GM12878 (cell line): ENCODE measurements at regions not wholly inside any gene's neighbourhood (a gene's known extent, or its start where the extent isn't known, plus 50 kb on each side); places are given as distances from the start of the nearest gene placed in this dataset.

Source experiments
- ATAC-seq: fragments of 200-7000 bp; cut with Tn5 transposase; 3 replicates; pipeline ENCODE4 v1.9.1; 2020; ENCODE audit warnings: mild to moderate bottlenecking, moderate library complexity
- BruUV-seq: library from RNA; stranded (reverse); fragments of 400-500 nt; replicated peaks from 2 replicates; lab custom pipeline; 2021; lab: Mats Ljungman, UMichigan
- CTCF ChIA-PET: fragments of 300-600 bp; sonication (Branson Sonifier 250); formaldehyde crosslinking; extraction: SDS; loops from one replicate; lab custom pipeline; 2021; ENCODE audit warnings: inconsistent platforms; lab: Yijun Ruan, JAX
- POLR2A ChIA-PET: fragments of 350-600 bp; formaldehyde crosslinking; extraction: SDS; loops from one replicate; lab custom pipeline; 2021; ENCODE audit warnings: inconsistent platforms; lab: Charles Lee
- RAD21 ChIA-PET: fragments of 300-600 bp; sonication (Branson Sonifier 250); formaldehyde crosslinking; loops from one replicate; lab custom pipeline; 2023; ENCODE audit warnings: antibody characterized with exemption; ENCODE audit not compliant: unreplicated experiment; lab: Charles Lee
- SMC1A ChIA-PET: fragments of 300-600 bp; sonication (Branson Sonifier 250); formaldehyde crosslinking; loops from one replicate; lab custom pipeline; 2023; ENCODE audit not compliant: unreplicated experiment, uncharacterized antibody; lab: Charles Lee
- DNase-seq: peaks from one replicate; pipeline ENCODE4 v3.0.0-alpha.2; 2011; ENCODE audit warnings: low read depth, low spot score
- FAIRE-seq: peaks from 3 replicates; lab custom pipeline; 2011; peaks lifted over from hg19 to GRCh38; lab: Jason Lieb, UNC
- H2AFZ ChIP-seq: 2 replicates; pipeline ENCODE4 v1.6.0; 2011; ENCODE audit warnings: low read depth, low read length, control low read depth; ENCODE audit not compliant: control insufficient read depth
- H3K27ac ChIP-seq: 2 replicates; pipeline ENCODE4 v1.5.1; 2011; ENCODE audit warnings: control low read depth; ENCODE audit not compliant: control insufficient read depth, insufficient read depth
- H3K27me3 ChIP-seq, 2 experiments: replicated peaks in 1 of 2; 2 replicates each; pipeline versions ENCODE4 v1.6.0 to v1.6.1; 2011; ENCODE audit warnings: low read length in 1 of 2; ENCODE audit not compliant: control insufficient read depth in 2 of 2, insufficient read depth in 2 of 2
- H3K36me3 ChIP-seq, 2 experiments: 2 replicates each; pipeline ENCODE4 v1.5.1; 2011; ENCODE audit warnings: low read length in 1 of 2; ENCODE audit not compliant: control insufficient read depth in 2 of 2, insufficient read depth in 2 of 2
- H3K4me1 ChIP-seq: 2 replicates; pipeline ENCODE4 v1.6.1; 2011; ENCODE audit warnings: mild to moderate bottlenecking, low read length, moderate library complexity, mixed read lengths; ENCODE audit not compliant: control insufficient read depth, insufficient read depth
- H3K4me2 ChIP-seq: 2 replicates; pipeline ENCODE4 v1.6.0; 2011; ENCODE audit warnings: control low read depth; ENCODE audit not compliant: control insufficient read depth, insufficient read depth
- H3K4me3 ChIP-seq: fragments of 200-600 bp; sonication (generic); 2 replicates; pipeline ENCODE4 v1.5.1; 2016
- H3K79me2 ChIP-seq: 2 replicates; pipeline ENCODE4 v1.6.0; 2011; ENCODE audit warnings: low read length; ENCODE audit not compliant: control insufficient read depth, insufficient read depth
- H3K9ac ChIP-seq: 2 replicates; pipeline ENCODE4 v1.8.0; 2011; ENCODE audit warnings: low read length, control low read depth, mixed read lengths; ENCODE audit not compliant: control insufficient read depth, insufficient read depth
- H3K9me3 ChIP-seq: replicated peaks from 3 replicates; pipeline ENCODE4 v1.5.1; 2011; ENCODE audit warnings: mild to moderate bottlenecking, low read length; ENCODE audit not compliant: control insufficient read depth, insufficient read depth
- H4K20me1 ChIP-seq: 2 replicates; pipeline ENCODE4 v1.6.0; 2011; ENCODE audit not compliant: control insufficient read depth, insufficient read depth
- YBX1 ChIP-seq: fragments of 450-650 bp; IDR thresholded peaks from 2 replicates; pipeline ENCODE4 v1.6.1; 2016; ENCODE audit warnings: antibody characterized with exemption
- ZNF622 ChIP-seq: fragments of 450-650 bp; IDR thresholded peaks from 2 replicates; pipeline ENCODE4 v1.6.1; 2017; ENCODE audit warnings: mild to moderate bottlenecking, inconsistent platforms
- WGBS: methylation state at CpG from one replicate; pipeline ENCODE4 v1.1.6; 2016; ENCODE audit warnings: low lambda C conversion rate; ENCODE audit not compliant: insufficient replicate concordance, insufficient coverage; ENCODE audit errors: missing lambda C conversion rate; 5-methylcytosine and 5-hydroxymethylcytosine counted together
- in situ Hi-C: fragments of 300-500 bp; cut with MboI; formaldehyde crosslinking; loops from 9 replicates; pipeline ENCODE4 v1.14.3; 2018; ENCODE audit warnings: mixed read lengths
- intact Hi-C: fragments of 100-400 bp; cut with micrococcal nuclease; formaldehyde crosslinking; loops from one replicate; pipeline ENCODE4 v1.14.2; 2022; ENCODE audit not compliant: unreplicated experiment
- TF ChIP-seq, protein P1 (sequence below): fragments of 450-650 bp; IDR thresholded peaks from 2 replicates; pipeline ENCODE4 v1.6.1; 2018; ENCODE audit warnings: borderline replicate concordance, mild to moderate bottlenecking; ENCODE audit not compliant: partially characterized antibody

DNA sequence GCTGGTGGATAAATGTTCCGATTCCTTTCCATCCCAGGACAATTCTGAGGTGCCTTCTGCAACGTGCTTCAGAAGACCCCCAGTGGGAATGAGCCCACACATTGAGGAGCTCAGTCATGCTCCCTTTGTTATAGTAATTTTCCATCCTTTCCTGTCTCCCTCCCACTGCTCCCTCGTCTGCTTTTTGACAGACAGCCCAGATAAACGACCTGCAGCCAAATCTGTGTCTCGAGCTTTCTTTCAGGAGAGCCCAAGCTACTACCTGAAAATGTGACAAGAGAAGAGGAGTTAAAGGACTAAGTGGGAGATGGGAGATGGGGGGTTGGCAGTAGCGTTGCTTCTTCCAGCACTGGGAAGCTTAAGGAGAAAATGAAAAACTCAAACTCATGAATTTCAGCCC is 65.9 kb upstream of the LRRN2 start:
- Histone ChIP-seq H3K27me3 (peaks cover 0 to 1% of the 10 kb centered on the region in 2 experiments; a peak in 2 of 4 replicates), H3K4me2 (no peak overlapping the region), H3K4me1 (no peaks in the 10 kb centered on the region), H3K9ac (no peak overlapping the region), H2AFZ (no peak overlapping the region), H3K79me2 (no peaks in the 10 kb centered on the region), H3K9me3 (no peaks in the 10 kb centered on the region), H4K20me1 (no peaks in the 10 kb centered on the region), H3K36me3 (no peaks in the 10 kb centered on the region), H3K27ac (no peak overlapping the region), H3K4me3 (no peak overlapping the region)
- TF ChIP-seq, protein P1, sequence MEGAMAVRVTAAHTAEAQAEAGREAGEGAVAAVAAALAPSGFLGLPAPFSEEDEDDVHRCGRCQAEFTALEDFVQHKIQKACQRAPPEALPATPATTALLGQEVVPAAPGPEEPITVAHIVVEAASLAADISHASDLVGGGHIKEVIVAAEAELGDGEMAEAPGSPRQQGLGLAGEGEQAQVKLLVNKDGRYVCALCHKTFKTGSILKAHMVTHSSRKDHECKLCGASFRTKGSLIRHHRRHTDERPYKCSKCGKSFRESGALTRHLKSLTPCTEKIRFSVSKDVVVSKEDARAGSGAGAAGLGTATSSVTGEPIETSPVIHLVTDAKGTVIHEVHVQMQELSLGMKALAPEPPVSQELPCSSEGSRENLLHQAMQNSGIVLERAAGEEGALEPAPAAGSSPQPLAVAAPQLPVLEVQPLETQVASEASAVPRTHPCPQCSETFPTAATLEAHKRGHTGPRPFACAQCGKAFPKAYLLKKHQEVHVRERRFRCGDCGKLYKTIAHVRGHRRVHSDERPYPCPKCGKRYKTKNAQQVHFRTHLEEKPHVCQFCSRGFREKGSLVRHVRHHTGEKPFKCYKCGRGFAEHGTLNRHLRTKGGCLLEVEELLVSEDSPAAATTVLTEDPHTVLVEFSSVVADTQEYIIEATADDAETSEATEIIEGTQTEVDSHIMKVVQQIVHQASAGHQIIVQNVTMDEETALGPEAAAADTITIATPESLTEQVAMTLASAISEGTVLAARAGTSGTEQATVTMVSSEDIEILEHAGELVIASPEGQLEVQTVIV, result no peak
- TF ChIP-seq YBX1, result no peak
- TF ChIP-seq ZNF622, result no peak
- FAIRE-seq, result no peak
- BruUV-seq, result no TSS peak
- ChIA-PET SMC1A (interaction anchor here (0.9 to 2.1 kb wide), 2 partner anchors 12 to 40 kb away, joined by 3 to 10 read pairs; no protein-coding TSS in a partner anchor), CTCF (interaction anchor here (1.1 to 12.3 kb wide), 7 partner anchors 10 to 320 kb away, joined by 3 to 134 read pairs (median 4); no protein-coding TSS in a partner anchor), POLR2A (no interaction called here), RAD21 (no interaction called here)
- no peak for DNase-seq
- in situ Hi-C loops, result no loop called here
- no peak for ATAC-seq
- intact Hi-C loops, result no loop called here
- WGBS, result 19% methylated on average over 6 of the region's 6 CpGs
